ENCODE measurements at regions not wholly inside any gene's neighbourhood (a gene's known extent, or its start where the extent isn't known, plus 50 kb on each side); places are given as distances from the start of the nearest gene placed in this dataset.

DNA sequence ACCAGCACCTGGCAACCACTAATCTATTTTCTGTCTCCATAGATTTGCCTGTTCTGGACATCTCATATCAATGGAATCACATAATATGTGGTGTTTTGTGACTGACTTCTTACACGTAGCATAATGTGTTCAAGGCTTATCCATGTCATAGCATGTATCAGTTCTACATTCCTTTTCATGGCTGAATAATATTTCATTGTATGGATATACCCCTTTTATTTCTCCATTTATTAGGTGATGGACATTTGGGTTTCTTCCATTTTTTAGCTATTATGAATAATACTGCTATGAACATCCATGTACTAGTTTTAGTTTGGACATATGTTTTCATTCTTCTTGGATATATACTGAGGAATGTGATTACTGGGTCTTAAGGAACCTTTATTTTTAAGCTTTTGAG lies 78.0 kb upstream of the OLIG2 start:
- Histone ChIP-seq H3K4me3 (ENCODE audit: low read length) (no peak overlapping the region), H3K79me2 (ENCODE audit: low read length) (no peaks in the 10 kb centered on the region), H3K9me3 (replicated peaks; ENCODE audit: insufficient read depth, low read length) (no peaks in the 10 kb centered on the region), H4K20me1 (ENCODE audit: insufficient read depth, low read length) (no peaks in the 10 kb centered on the region), H3K9me2 (replicated peaks; ENCODE audit: insufficient read depth, low read length) (no peaks in the 10 kb centered on the region), H3K27me3 (replicated peaks; ENCODE audit: insufficient read depth, low read length) (no peaks in the 10 kb centered on the region), H3K9ac (ENCODE audit: low read length) (no peak overlapping the region), H3K27ac (ENCODE audit: low read length) (no peak overlapping the region), H3F3A (ENCODE audit: insufficient read depth, low read length) (no peaks in the 10 kb centered on the region), H3K4me1 (ENCODE audit: low read length) (no peaks in the 10 kb centered on the region), H3K4me2 (ENCODE audit: low read depth, low read length) (no peak overlapping the region), H3K36me3 (replicated peaks; ENCODE audit: insufficient read depth, low read length) (no peaks in the 10 kb centered on the region), H2AFZ (ENCODE audit: low read length) (no peak overlapping the region)
- no peak for TF ChIP-seq EZH2phosphoT487 (IDR thresholded peaks at IDR 0.05; ENCODE audit: low read length)
- no peak for TF ChIP-seq EZH2 (optimal IDR thresholded peaks at IDR 0.05; ENCODE audit: low read depth, low read length)
- TF ChIP-seq, protein P1, sequence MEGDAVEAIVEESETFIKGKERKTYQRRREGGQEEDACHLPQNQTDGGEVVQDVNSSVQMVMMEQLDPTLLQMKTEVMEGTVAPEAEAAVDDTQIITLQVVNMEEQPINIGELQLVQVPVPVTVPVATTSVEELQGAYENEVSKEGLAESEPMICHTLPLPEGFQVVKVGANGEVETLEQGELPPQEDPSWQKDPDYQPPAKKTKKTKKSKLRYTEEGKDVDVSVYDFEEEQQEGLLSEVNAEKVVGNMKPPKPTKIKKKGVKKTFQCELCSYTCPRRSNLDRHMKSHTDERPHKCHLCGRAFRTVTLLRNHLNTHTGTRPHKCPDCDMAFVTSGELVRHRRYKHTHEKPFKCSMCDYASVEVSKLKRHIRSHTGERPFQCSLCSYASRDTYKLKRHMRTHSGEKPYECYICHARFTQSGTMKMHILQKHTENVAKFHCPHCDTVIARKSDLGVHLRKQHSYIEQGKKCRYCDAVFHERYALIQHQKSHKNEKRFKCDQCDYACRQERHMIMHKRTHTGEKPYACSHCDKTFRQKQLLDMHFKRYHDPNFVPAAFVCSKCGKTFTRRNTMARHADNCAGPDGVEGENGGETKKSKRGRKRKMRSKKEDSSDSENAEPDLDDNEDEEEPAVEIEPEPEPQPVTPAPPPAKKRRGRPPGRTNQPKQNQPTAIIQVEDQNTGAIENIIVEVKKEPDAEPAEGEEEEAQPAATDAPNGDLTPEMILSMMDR (IDR thresholded peaks at IDR 0.05; ENCODE audit: low read length): no peak
- DNase-seq: no peak

GRCh38 chr21:32949701-32950100 lies 76.0 kb upstream of the OLIG2 start:
- TF ChIP-seq, protein P1 (IDR thresholded peaks at IDR 0.05; ENCODE audit: low read length): no peak
- no peak for TF ChIP-seq EZH2phosphoT487 (IDR thresholded peaks at IDR 0.05; ENCODE audit: low read length)
- TF ChIP-seq EZH2 (optimal IDR thresholded peaks at IDR 0.05; ENCODE audit: low read depth, low read length): no peak
- no peak overlapping the region for H3K9ac ChIP-seq (ENCODE audit: low read length)
- H4K20me1 ChIP-seq (ENCODE audit: insufficient read depth, low read length): no peaks in the 10 kb centered on the region
- H2AFZ ChIP-seq (ENCODE audit: low read length): no peak overlapping the region
- H3K27ac ChIP-seq (ENCODE audit: low read length): no peak overlapping the region
- H3K9me2 ChIP-seq (replicated peaks; ENCODE audit: insufficient read depth, low read length): no peaks in the 10 kb centered on the region
- no peak overlapping the region for H3K4me3 ChIP-seq (ENCODE audit: low read length)
- H3K27me3 ChIP-seq (replicated peaks; ENCODE audit: insufficient read depth, low read length): no peaks in the 10 kb centered on the region
- DNase-seq: no peak
- no peaks in the 10 kb centered on the region for H3K4me1 ChIP-seq (ENCODE audit: low read length)
- H3K9me3 ChIP-seq (replicated peaks; ENCODE audit: insufficient read depth, low read length): no peaks in the 10 kb centered on the region
- no peak overlapping the region for H3K4me2 ChIP-seq (ENCODE audit: low read depth, low read length)
- H3F3A ChIP-seq (ENCODE audit: insufficient read depth, low read length): no peaks in the 10 kb centered on the region
- H3K79me2 ChIP-seq (ENCODE audit: low read length): no peaks in the 10 kb centered on the region
- H3K36me3 ChIP-seq (replicated peaks; ENCODE audit: insufficient read depth, low read length): no peaks in the 10 kb centered on the region

GRCh38 chr21:32951041-32951440 lies 74.7 kb upstream of the OLIG2 start:
- no peak overlapping the region for H3K4me2 ChIP-seq (ENCODE audit: low read depth, low read length)
- H3K9ac ChIP-seq (ENCODE audit: low read length): no peak overlapping the region
- no peak for DNase-seq
- no peak overlapping the region for H3K27ac ChIP-seq (ENCODE audit: low read length)
- H3K4me3 ChIP-seq (ENCODE audit: low read length): no peak overlapping the region
- H3K9me2 ChIP-seq (replicated peaks; ENCODE audit: insufficient read depth, low read length): no peaks in the 10 kb centered on the region
- no peaks in the 10 kb centered on the region for H3F3A ChIP-seq (ENCODE audit: insufficient read depth, low read length)
- no peaks in the 10 kb centered on the region for H3K27me3 ChIP-seq (replicated peaks; ENCODE audit: insufficient read depth, low read length)
- H2AFZ ChIP-seq (ENCODE audit: low read length): no peak overlapping the region
- no peaks in the 10 kb centered on the region for H3K4me1 ChIP-seq (ENCODE audit: low read length)
- H3K9me3 ChIP-seq (replicated peaks; ENCODE audit: insufficient read depth, low read length): no peaks in the 10 kb centered on the region
- H3K79me2 ChIP-seq (ENCODE audit: low read length): no peaks in the 10 kb centered on the region
- TF ChIP-seq, protein P1 (IDR thresholded peaks at IDR 0.05; ENCODE audit: low read length): no peak
- TF ChIP-seq EZH2phosphoT487 (IDR thresholded peaks at IDR 0.05; ENCODE audit: low read length) (no peak), EZH2 (optimal IDR thresholded peaks at IDR 0.05; ENCODE audit: low read depth, low read length) (no peak)
- H3K36me3 ChIP-seq (replicated peaks; ENCODE audit: insufficient read depth, low read length): no peaks in the 10 kb centered on the region
- no peaks in the 10 kb centered on the region for H4K20me1 ChIP-seq (ENCODE audit: insufficient read depth, low read length)
